ENCODE measurements at regions not wholly inside any gene's neighbourhood (a gene's known extent, or its start where the extent isn't known, plus 50 kb on each side); places are given as distances from the start of the nearest gene placed in this dataset.

DNA sequence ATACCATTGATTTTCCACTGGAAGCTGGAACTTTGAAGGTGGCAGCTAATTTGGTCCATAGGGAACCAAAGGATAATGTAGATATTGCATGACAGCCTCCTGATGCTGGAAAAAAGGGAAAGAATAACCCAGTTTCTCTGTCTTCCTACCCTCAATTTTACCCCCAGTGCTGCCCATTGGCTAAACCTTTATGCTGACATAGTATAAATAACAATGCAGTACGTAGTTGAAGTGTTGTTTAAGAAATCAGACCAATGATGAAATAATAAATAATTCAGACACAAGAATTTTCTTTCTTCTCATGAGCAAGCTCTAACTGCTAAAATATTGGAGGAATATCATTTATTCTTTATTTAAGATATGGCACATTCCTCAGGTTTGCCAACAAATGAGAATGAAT is 843.4 kb downstream of the EPHA3 start (continued):
- TF ChIP-seq, protein P1, sequence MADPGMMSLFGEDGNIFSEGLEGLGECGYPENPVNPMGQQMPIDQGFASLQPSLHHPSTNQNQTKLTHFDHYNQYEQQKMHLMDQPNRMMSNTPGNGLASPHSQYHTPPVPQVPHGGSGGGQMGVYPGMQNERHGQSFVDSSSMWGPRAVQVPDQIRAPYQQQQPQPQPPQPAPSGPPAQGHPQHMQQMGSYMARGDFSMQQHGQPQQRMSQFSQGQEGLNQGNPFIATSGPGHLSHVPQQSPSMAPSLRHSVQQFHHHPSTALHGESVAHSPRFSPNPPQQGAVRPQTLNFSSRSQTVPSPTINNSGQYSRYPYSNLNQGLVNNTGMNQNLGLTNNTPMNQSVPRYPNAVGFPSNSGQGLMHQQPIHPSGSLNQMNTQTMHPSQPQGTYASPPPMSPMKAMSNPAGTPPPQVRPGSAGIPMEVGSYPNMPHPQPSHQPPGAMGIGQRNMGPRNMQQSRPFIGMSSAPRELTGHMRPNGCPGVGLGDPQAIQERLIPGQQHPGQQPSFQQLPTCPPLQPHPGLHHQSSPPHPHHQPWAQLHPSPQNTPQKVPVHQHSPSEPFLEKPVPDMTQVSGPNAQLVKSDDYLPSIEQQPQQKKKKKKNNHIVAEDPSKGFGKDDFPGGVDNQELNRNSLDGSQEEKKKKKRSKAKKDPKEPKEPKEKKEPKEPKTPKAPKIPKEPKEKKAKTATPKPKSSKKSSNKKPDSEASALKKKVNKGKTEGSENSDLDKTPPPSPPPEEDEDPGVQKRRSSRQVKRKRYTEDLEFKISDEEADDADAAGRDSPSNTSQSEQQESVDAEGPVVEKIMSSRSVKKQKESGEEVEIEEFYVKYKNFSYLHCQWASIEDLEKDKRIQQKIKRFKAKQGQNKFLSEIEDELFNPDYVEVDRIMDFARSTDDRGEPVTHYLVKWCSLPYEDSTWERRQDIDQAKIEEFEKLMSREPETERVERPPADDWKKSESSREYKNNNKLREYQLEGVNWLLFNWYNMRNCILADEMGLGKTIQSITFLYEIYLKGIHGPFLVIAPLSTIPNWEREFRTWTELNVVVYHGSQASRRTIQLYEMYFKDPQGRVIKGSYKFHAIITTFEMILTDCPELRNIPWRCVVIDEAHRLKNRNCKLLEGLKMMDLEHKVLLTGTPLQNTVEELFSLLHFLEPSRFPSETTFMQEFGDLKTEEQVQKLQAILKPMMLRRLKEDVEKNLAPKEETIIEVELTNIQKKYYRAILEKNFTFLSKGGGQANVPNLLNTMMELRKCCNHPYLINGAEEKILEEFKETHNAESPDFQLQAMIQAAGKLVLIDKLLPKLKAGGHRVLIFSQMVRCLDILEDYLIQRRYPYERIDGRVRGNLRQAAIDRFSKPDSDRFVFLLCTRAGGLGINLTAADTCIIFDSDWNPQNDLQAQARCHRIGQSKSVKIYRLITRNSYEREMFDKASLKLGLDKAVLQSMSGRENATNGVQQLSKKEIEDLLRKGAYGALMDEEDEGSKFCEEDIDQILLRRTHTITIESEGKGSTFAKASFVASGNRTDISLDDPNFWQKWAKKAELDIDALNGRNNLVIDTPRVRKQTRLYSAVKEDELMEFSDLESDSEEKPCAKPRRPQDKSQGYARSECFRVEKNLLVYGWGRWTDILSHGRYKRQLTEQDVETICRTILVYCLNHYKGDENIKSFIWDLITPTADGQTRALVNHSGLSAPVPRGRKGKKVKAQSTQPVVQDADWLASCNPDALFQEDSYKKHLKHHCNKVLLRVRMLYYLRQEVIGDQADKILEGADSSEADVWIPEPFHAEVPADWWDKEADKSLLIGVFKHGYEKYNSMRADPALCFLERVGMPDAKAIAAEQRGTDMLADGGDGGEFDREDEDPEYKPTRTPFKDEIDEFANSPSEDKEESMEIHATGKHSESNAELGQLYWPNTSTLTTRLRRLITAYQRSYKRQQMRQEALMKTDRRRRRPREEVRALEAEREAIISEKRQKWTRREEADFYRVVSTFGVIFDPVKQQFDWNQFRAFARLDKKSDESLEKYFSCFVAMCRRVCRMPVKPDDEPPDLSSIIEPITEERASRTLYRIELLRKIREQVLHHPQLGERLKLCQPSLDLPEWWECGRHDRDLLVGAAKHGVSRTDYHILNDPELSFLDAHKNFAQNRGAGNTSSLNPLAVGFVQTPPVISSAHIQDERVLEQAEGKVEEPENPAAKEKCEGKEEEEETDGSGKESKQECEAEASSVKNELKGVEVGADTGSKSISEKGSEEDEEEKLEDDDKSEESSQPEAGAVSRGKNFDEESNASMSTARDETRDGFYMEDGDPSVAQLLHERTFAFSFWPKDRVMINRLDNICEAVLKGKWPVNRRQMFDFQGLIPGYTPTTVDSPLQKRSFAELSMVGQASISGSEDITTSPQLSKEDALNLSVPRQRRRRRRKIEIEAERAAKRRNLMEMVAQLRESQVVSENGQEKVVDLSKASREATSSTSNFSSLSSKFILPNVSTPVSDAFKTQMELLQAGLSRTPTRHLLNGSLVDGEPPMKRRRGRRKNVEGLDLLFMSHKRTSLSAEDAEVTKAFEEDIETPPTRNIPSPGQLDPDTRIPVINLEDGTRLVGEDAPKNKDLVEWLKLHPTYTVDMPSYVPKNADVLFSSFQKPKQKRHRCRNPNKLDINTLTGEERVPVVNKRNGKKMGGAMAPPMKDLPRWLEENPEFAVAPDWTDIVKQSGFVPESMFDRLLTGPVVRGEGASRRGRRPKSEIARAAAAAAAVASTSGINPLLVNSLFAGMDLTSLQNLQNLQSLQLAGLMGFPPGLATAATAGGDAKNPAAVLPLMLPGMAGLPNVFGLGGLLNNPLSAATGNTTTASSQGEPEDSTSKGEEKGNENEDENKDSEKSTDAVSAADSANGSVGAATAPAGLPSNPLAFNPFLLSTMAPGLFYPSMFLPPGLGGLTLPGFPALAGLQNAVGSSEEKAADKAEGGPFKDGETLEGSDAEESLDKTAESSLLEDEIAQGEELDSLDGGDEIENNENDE (IDR thresholded peaks at IDR 0.05; ENCODE audit: insufficient replicate concordance, low read length), result no peak
- TF ChIP-seq RAD21 (IDR thresholded peaks at IDR 0.05 in 1 of 2, conservative IDR thresholded peaks at IDR 0.05 in 1 of 2; ENCODE audit: low read depth in 2 of 2, low read length in 2 of 2) (no peak), SP1 (IDR thresholded peaks at IDR 0.05; ENCODE audit: low read depth, low read length) (no peak), RXRA (IDR thresholded peaks at IDR 0.05; ENCODE audit: insufficient read depth, low read depth, low read length) (no peak), SP4 (IDR thresholded peaks at IDR 0.05; ENCODE audit: low read length) (no peak), GTF2F1 (IDR thresholded peaks at IDR 0.05; ENCODE audit: borderline replicate concordance, low read depth, low read length) (no peak)
- TF ChIP-seq, protein P2, sequence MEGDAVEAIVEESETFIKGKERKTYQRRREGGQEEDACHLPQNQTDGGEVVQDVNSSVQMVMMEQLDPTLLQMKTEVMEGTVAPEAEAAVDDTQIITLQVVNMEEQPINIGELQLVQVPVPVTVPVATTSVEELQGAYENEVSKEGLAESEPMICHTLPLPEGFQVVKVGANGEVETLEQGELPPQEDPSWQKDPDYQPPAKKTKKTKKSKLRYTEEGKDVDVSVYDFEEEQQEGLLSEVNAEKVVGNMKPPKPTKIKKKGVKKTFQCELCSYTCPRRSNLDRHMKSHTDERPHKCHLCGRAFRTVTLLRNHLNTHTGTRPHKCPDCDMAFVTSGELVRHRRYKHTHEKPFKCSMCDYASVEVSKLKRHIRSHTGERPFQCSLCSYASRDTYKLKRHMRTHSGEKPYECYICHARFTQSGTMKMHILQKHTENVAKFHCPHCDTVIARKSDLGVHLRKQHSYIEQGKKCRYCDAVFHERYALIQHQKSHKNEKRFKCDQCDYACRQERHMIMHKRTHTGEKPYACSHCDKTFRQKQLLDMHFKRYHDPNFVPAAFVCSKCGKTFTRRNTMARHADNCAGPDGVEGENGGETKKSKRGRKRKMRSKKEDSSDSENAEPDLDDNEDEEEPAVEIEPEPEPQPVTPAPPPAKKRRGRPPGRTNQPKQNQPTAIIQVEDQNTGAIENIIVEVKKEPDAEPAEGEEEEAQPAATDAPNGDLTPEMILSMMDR (IDR thresholded peaks at IDR 0.05; ENCODE audit: control extremely low read depth in 1 of 3, insufficient read depth in 1 of 3, low read depth in 1 of 3, low read length in 3 of 3), result no peak

Data from H1 (cell line).